Liver (tissue), 3 donors: ENCODE measurements at regions not wholly inside any gene's neighbourhood (a gene's known extent, or its start where the extent isn't known, plus 50 kb on each side); places are given as distances from the start of the nearest gene placed in this dataset.

ENCODE experiments used
- ATF3 ChIP-seq: IDR thresholded peaks from 2 replicates; pipeline ENCODE4 v1.6.1; 2016; ENCODE audit warnings: antibody characterized with exemption
- GABPA ChIP-seq, 2 donors: IDR thresholded peaks in 1 of 2; conservative IDR thresholded peaks in 1 of 2; 2 replicates each; pipeline ENCODE4 v1.6.1; 2016; ENCODE audit warnings: antibody characterized with exemption in 2 of 2, mild to moderate bottlenecking in 1 of 2, moderate library complexity in 1 of 2
- JUND ChIP-seq, 2 donors: IDR thresholded peaks; 2 replicates each; pipeline ENCODE4 v1.6.1; 2016; ENCODE audit warnings: antibody characterized with exemption in 2 of 2
- MAX ChIP-seq: IDR thresholded peaks from 2 replicates; pipeline ENCODE4 v1.6.1; 2016; ENCODE audit warnings: antibody characterized with exemption
- RXRA ChIP-seq, 2 donors: IDR thresholded peaks; 2 replicates each; pipeline ENCODE4 v1.6.1; 2017 to 2018; ENCODE audit warnings: antibody characterized with exemption in 2 of 2, mild to moderate bottlenecking in 1 of 2
- SP1 ChIP-seq: IDR thresholded peaks from 2 replicates; pipeline ENCODE4 v1.6.1; 2018; ENCODE audit warnings: antibody characterized with exemption, mild to moderate bottlenecking
- TAF1 ChIP-seq: conservative IDR thresholded peaks from 2 replicates; pipeline ENCODE4 v1.6.1; 2016; ENCODE audit warnings: antibody characterized with exemption, mild to moderate bottlenecking
- YY1 ChIP-seq: IDR thresholded peaks from 2 replicates; pipeline ENCODE4 v1.6.1; 2016; ENCODE audit warnings: antibody characterized with exemption, mild to moderate bottlenecking
- ZBTB33 ChIP-seq: IDR thresholded peaks from 2 replicates; pipeline ENCODE4 v1.6.1; 2016; ENCODE audit warnings: antibody characterized with exemption
- TF ChIP-seq, protein P1 (sequence below): fragments of 150-350 bp; IDR thresholded peaks from 2 replicates; pipeline ENCODE4 v1.5.1; 2017; ENCODE audit warnings: improper control_type of control experiment, low read depth, low read length; ENCODE audit not compliant: missing input control
- TF ChIP-seq, protein P2 (sequence below): IDR thresholded peaks from 2 replicates; pipeline ENCODE4 v1.6.1; 2016; ENCODE audit warnings: antibody characterized with exemption, mild to moderate bottlenecking
- donor health status: healthy.
- donor health status: healthy.

DNA sequence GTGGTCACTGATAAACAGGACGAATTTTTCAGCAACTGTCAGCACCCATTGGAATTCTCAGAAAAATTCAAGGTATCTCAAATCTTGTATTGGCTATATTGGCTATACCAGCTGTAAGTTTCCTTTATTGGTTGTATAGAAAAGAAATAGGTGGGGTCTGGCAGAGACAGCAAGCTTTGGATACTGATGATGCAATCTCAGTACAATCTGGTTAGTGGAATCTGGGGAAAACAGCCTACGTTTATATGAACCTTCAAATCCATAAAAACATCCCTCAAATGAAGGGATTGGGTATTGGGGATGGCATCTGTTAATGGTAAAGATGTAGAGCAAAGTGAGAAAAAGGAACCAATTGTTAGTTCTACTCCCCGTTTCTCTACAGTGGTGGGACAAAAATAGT, 76.4 kb upstream of the MBNL3 start:
- TF ChIP-seq MAX = no peak
- TF ChIP-seq, protein P1, sequence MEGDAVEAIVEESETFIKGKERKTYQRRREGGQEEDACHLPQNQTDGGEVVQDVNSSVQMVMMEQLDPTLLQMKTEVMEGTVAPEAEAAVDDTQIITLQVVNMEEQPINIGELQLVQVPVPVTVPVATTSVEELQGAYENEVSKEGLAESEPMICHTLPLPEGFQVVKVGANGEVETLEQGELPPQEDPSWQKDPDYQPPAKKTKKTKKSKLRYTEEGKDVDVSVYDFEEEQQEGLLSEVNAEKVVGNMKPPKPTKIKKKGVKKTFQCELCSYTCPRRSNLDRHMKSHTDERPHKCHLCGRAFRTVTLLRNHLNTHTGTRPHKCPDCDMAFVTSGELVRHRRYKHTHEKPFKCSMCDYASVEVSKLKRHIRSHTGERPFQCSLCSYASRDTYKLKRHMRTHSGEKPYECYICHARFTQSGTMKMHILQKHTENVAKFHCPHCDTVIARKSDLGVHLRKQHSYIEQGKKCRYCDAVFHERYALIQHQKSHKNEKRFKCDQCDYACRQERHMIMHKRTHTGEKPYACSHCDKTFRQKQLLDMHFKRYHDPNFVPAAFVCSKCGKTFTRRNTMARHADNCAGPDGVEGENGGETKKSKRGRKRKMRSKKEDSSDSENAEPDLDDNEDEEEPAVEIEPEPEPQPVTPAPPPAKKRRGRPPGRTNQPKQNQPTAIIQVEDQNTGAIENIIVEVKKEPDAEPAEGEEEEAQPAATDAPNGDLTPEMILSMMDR = no peak
- TF ChIP-seq RXRA (IDR thresholded peaks at IDR 0.05) = no peak
- TF ChIP-seq GABPA (IDR thresholded peaks at IDR 0.05 in 1 of 2, conservative IDR thresholded peaks at IDR 0.05 in 1 of 2) = no peak
- no peak for TF ChIP-seq TAF1
- TF ChIP-seq, protein P2, sequence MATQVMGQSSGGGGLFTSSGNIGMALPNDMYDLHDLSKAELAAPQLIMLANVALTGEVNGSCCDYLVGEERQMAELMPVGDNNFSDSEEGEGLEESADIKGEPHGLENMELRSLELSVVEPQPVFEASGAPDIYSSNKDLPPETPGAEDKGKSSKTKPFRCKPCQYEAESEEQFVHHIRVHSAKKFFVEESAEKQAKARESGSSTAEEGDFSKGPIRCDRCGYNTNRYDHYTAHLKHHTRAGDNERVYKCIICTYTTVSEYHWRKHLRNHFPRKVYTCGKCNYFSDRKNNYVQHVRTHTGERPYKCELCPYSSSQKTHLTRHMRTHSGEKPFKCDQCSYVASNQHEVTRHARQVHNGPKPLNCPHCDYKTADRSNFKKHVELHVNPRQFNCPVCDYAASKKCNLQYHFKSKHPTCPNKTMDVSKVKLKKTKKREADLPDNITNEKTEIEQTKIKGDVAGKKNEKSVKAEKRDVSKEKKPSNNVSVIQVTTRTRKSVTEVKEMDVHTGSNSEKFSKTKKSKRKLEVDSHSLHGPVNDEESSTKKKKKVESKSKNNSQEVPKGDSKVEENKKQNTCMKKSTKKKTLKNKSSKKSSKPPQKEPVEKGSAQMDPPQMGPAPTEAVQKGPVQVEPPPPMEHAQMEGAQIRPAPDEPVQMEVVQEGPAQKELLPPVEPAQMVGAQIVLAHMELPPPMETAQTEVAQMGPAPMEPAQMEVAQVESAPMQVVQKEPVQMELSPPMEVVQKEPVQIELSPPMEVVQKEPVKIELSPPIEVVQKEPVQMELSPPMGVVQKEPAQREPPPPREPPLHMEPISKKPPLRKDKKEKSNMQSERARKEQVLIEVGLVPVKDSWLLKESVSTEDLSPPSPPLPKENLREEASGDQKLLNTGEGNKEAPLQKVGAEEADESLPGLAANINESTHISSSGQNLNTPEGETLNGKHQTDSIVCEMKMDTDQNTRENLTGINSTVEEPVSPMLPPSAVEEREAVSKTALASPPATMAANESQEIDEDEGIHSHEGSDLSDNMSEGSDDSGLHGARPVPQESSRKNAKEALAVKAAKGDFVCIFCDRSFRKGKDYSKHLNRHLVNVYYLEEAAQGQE = no peak
- TF ChIP-seq ZBTB33 = no peak
- no peak for TF ChIP-seq YY1
- no peak for TF ChIP-seq SP1
- TF ChIP-seq JUND (IDR thresholded peaks at IDR 0.05) = no peak
- TF ChIP-seq ATF3 = no peak
